Endodermal cell (in vitro differentiated cells): ENCODE measurements at regions not wholly inside any gene's neighbourhood (a gene's known extent, or its start where the extent isn't known, plus 50 kb on each side); places are given as distances from the start of the nearest gene placed in this dataset.

Experiments
- DNase-seq: peaks from one replicate; pipeline ENCODE4 v3.0.0-alpha.2; 2017
- H3K27ac ChIP-seq: 2 replicates; pipeline ENCODE4 v1.5.1; 2013; ENCODE audit warnings: mild to moderate bottlenecking, low read depth, low read length, moderate library complexity
- H3K27me3 ChIP-seq: 2 replicates; pipeline ENCODE4 v1.6.1; 2013; ENCODE audit warnings: mild to moderate bottlenecking, low read length, moderate library complexity; ENCODE audit not compliant: insufficient read depth, control insufficient read depth, poor library complexity, severe bottlenecking
- H3K36me3 ChIP-seq: 2 replicates; pipeline ENCODE4 v1.7.0; 2013; ENCODE audit warnings: mild to moderate bottlenecking, low read length, moderate library complexity; ENCODE audit not compliant: control insufficient read depth, insufficient read depth
- H3K4me1 ChIP-seq: one replicate; pipeline ENCODE4 v1.7.0; 2013; ENCODE audit warnings: low read length; ENCODE audit not compliant: control insufficient read depth, insufficient read depth
- H3K4me3 ChIP-seq: 2 replicates; pipeline ENCODE4 v1.5.1; 2013; ENCODE audit warnings: mild to moderate bottlenecking, low read length, moderate library complexity
- H3K9ac ChIP-seq: 2 replicates; pipeline ENCODE4 v1.6.1; 2013; ENCODE audit warnings: mild to moderate bottlenecking, low read length, moderate library complexity; ENCODE audit not compliant: poor library complexity, severe bottlenecking; ENCODE audit errors: extremely low read depth
- H3K9me3 ChIP-seq: 2 replicates; pipeline ENCODE4 v1.6.1; 2013; ENCODE audit warnings: mild to moderate bottlenecking, low read length, moderate library complexity; ENCODE audit not compliant: control insufficient read depth
- H3K27ac Mint-ChIP-seq: 2 replicates; pipeline ENCODE4 v1.8.0; 2020; ENCODE audit warnings: mixed read lengths
- H3K27me3 Mint-ChIP-seq: 2 replicates; pipeline ENCODE4 v1.8.0; 2021; ENCODE audit warnings: mild to moderate bottlenecking, mixed read lengths; ENCODE audit not compliant: insufficient read depth
- H3K36me3 Mint-ChIP-seq: 2 replicates; pipeline ENCODE4 v1.8.0; 2020; ENCODE audit warnings: low read depth, mixed read lengths
- H3K4me1 Mint-ChIP-seq: 2 replicates; pipeline ENCODE4 v1.8.0; 2020; ENCODE audit warnings: mixed read lengths
- H3K4me3 Mint-ChIP-seq: 2 replicates; pipeline ENCODE4 v1.8.0; 2020; ENCODE audit warnings: mild to moderate bottlenecking, moderate library complexity, mixed read lengths
- H3K9me3 Mint-ChIP-seq: 2 replicates; pipeline ENCODE4 v1.8.0; 2020; ENCODE audit warnings: mild to moderate bottlenecking, mixed read lengths
- WGBS, 2 experiments: methylation state at CpG; one replicate each; pipeline versions ENCODE4 v1.1.5 to v1.1.7; 2013; ENCODE audit warnings: missing lambda C conversion rate in 2 of 2, mixed read lengths in 1 of 2; ENCODE audit not compliant: insufficient coverage in 1 of 2, insufficient read length in 1 of 2; 5-methylcytosine and 5-hydroxymethylcytosine counted together
- TF ChIP-seq, protein P1 (sequence below): fragments of 200-600 bp; sonication (generic); conservative IDR thresholded peaks from 2 replicates; pipeline ENCODE4 v1.5.0; 2021; ENCODE audit warnings: antibody characterized with exemption, mild to moderate bottlenecking

DNA sequence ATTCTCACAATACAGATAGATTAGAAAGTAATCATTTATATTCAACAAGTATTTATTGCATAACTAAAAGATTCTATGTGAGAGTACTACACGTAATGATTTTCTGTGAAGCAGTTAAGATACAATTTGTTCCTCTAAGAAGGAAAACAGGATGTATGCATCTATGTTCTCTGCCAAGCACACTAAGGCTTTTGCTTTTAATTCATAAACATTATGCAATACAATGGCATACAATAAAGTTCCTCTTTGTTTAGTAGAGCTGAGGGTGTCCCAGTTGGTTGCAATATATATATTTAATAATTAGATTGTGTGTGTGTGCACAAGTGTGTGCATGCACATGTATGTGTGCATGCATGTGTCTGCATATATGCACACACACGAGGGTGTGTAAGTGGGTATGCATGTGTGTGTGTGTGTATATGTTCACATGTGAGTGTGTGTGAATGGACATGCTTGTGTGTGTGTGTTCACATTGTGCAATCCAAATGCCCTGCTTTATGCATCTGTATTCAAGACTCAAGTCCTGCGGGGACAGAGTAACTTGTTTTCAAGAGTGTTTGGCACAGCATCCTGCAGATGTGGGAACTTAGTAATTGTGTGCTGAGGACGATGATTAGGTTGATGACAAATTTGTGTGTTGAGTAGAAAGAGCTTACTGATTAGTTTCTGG is 481.5 kb upstream of the KLF6 start:
- Mint-ChIP-seq H3K27ac (no peak overlapping the region), H3K36me3 (no peaks in the 10 kb centered on the region), H3K27me3 (no peaks in the 10 kb centered on the region), H3K4me3 (no peak overlapping the region), H3K9me3 (peaks cover 19% of the 10 kb centered on the region), H3K4me1 (no peaks in the 10 kb centered on the region)
- H3K4me3 ChIP-seq, result no peak overlapping the region
- no peaks in the 10 kb centered on the region for H3K27me3 ChIP-seq
- peaks cover 16% of the 10 kb centered on the region for H3K9me3 ChIP-seq
- TF ChIP-seq, protein P1, sequence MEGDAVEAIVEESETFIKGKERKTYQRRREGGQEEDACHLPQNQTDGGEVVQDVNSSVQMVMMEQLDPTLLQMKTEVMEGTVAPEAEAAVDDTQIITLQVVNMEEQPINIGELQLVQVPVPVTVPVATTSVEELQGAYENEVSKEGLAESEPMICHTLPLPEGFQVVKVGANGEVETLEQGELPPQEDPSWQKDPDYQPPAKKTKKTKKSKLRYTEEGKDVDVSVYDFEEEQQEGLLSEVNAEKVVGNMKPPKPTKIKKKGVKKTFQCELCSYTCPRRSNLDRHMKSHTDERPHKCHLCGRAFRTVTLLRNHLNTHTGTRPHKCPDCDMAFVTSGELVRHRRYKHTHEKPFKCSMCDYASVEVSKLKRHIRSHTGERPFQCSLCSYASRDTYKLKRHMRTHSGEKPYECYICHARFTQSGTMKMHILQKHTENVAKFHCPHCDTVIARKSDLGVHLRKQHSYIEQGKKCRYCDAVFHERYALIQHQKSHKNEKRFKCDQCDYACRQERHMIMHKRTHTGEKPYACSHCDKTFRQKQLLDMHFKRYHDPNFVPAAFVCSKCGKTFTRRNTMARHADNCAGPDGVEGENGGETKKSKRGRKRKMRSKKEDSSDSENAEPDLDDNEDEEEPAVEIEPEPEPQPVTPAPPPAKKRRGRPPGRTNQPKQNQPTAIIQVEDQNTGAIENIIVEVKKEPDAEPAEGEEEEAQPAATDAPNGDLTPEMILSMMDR, result no peak
- H3K9ac ChIP-seq, result no peak overlapping the region
- no peaks in the 10 kb centered on the region for H3K4me1 ChIP-seq
- no peaks in the 10 kb centered on the region for H3K36me3 ChIP-seq
- no peak overlapping the region for H3K27ac ChIP-seq
- DNase-seq, result no peak
- 88 to 94% methylated on average over 4 of the region's 4 CpGs for WGBS, 2 experiments

DNA sequence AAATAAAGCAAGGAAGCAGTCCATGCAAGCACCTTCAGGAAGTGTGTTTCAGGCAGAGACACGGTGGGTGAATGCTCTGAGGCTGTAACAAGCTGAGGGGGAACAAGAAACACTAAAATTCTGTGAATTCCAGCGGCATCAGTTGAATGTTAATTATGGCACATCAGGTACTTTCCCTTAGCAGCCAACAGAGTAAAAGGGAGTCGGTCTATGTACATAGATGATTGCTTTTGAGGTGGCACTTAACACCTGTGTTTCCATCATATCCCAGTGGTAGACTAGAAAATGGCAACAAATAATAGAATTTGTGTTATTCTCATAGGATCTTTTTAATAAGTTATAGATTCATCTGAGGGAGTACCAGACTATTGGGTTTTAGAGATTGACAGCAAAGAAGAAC is 481.0 kb upstream of the KLF6 start:
- Histone ChIP-seq H3K9me3 (peaks cover 11% of the 10 kb centered on the region), H3K9ac (no peak overlapping the region), H3K27ac (no peak overlapping the region), H3K27me3 (no peaks in the 10 kb centered on the region), H3K4me1 (no peaks in the 10 kb centered on the region), H3K36me3 (no peaks in the 10 kb centered on the region), H3K4me3 (no peak overlapping the region)
- no peak overlapping the region for H3K27ac Mint-ChIP-seq
- no peak overlapping the region for H3K4me3 Mint-ChIP-seq
- no peaks in the 10 kb centered on the region for H3K4me1 Mint-ChIP-seq
- no peaks in the 10 kb centered on the region for H3K27me3 Mint-ChIP-seq
- H3K9me3 Mint-ChIP-seq, result peaks cover 14% of the 10 kb centered on the region
- TF ChIP-seq, protein P1, result no peak
- DNase-seq, result no peak
- 89 to 90% methylated on average over 3 of the region's 3 CpGs for whole genome bisulfite sequencing, 2 experiments
- no peaks in the 10 kb centered on the region for H3K36me3 Mint-ChIP-seq

DNA sequence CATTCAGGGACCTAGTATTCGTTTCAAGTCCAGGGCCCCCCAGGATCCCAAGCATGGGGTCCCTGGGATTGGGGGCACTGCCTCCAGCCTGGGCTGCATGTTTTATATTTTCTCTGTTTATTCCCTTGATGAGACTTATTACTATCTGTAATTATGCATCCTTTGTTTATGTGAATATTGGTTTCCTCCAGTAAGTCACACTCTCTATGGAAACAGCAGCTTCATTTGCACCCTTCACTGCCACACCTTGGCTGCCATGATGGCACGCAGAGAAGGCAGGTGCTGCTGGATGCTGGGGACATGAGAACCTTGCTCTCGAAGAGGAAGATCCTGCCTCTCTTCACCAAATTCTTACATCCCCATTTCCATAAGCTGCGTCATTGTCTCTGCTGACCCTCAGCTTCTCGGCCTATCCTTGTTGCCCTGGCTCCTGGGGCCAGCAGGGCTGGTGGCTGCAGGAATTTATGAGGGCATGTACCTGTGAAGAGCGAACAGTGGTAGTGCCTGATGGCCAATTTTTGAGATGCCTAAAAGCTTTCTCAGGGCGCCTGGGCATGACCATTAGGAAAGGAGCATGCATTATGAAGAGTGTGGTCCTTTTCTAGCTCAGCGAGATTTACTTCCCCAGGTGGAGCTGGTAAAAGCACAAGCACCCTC is 479.3 kb upstream of the KLF6 start:
- Mint-ChIP-seq H3K27ac (no peak overlapping the region), H3K4me1 (no peaks in the 10 kb centered on the region), H3K9me3 (peaks cover 3% of the 10 kb centered on the region), H3K36me3 (no peaks in the 10 kb centered on the region), H3K27me3 (no peaks in the 10 kb centered on the region), H3K4me3 (no peak overlapping the region)
- Histone ChIP-seq H3K27ac (no peak overlapping the region), H3K9me3 (no peaks in the 10 kb centered on the region), H3K27me3 (no peaks in the 10 kb centered on the region), H3K4me3 (no peak overlapping the region), H3K36me3 (no peaks in the 10 kb centered on the region), H3K4me1 (no peaks in the 10 kb centered on the region), H3K9ac (no peak overlapping the region)
- WGBS, 2 experiments, result 83 to 90% methylated on average over 5 to 8 of the region's 8 CpGs
- TF ChIP-seq, protein P1, result no peak
- DNase-seq, result no peak
